ENCODE measurements at regions not wholly inside any gene's neighbourhood (a gene's known extent, or its start where the extent isn't known, plus 50 kb on each side); places are given as distances from the start of the nearest gene placed in this dataset.
"Not testable (repeated sequence)": the region's sequence is repeated elsewhere in the genome, so short reads cannot be mapped to it uniquely, and the experiment has no call there.

- DNase-seq: no peak
These were observed 62.7 kb upstream of the VIPR2 start for GRCh38 chr7:159207393-159207792.

GRCh38 chr7:159205833-159206232 is 61.2 kb upstream of the VIPR2 start:
- DNase-seq: no peak

GRCh38 chr7:159204664-159205063 is 60.0 kb upstream of the VIPR2 start:
- DNase-seq: no peak

- DNase-seq: not testable (repeated sequence)
These were observed 58.6 kb upstream of the VIPR2 start for GRCh38 chr7:159203253-159203652.

- no peak for DNase-seq
These were observed 57.2 kb upstream of the VIPR2 start for GRCh38 chr7:159201722-159202330.

- no peak for DNase-seq
These were observed 55.8 kb upstream of the VIPR2 start for GRCh38 chr7:159200421-159200820.

- DNase-seq: no peak
These were observed 53.5 kb upstream of the VIPR2 start for GRCh38 chr7:159198016-159198724.

- DNase-seq: peak; percentile 5
These were observed 52.7 kb upstream of the VIPR2 start for GRCh38 chr7:159197066-159197975.

- no peak for DNase-seq
These were observed 51.9 kb upstream of the VIPR2 start for GRCh38 chr7:159196584-159196983.

GRCh38 chr7:159195946-159196345 is 51.3 kb upstream of the VIPR2 start:
- DNase-seq: no peak
